ENCODE measurements at regions not wholly inside any gene's neighbourhood (a gene's known extent, or its start where the extent isn't known, plus 50 kb on each side); places are given as distances from the start of the nearest gene placed in this dataset.

DNA sequence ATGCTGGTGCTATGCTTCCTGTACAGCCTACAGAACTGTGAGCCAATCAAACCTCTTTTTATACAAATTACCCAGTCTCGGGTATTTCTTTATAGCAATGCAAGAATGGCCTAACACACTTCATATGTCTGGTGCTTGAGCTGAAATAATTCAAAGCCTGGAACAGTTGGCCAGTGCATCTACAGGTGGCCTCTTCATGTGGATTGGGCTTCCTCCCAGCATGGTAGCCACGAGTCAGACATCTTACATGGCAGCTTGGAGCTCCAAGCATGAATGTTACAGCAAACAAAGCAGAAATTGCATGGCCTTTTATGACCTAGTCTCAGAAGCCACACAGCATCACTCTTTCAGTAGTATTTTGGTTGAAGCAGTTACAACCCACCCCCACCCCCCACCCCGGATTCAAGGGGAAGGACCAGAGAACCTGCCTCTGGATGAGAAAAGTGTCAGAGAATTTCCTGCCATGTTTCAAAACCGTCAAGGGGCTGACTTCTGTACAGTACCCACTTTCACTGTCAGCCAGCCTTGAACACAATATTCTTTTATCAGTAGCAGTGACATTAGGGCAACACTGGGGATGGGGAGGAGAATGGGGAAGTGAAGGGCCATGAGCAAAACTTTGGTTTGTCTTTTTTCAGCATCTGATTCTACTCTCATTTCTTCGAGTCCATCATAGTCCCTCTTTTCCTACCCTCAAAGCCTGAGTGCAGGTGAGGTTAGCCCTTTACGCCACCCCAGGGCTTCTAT lies 368.7 kb downstream of the BCOR start:
- H3K4me3 ChIP-seq (ENCODE audit: low read depth, low read length) = no peak overlapping the region
- no peak for DNase-seq (ENCODE audit: low read depth)
- TF ChIP-seq CTCF (conservative IDR thresholded peaks at IDR 0.05; ENCODE audit: low read depth, low read length) = no peak

DNA sequence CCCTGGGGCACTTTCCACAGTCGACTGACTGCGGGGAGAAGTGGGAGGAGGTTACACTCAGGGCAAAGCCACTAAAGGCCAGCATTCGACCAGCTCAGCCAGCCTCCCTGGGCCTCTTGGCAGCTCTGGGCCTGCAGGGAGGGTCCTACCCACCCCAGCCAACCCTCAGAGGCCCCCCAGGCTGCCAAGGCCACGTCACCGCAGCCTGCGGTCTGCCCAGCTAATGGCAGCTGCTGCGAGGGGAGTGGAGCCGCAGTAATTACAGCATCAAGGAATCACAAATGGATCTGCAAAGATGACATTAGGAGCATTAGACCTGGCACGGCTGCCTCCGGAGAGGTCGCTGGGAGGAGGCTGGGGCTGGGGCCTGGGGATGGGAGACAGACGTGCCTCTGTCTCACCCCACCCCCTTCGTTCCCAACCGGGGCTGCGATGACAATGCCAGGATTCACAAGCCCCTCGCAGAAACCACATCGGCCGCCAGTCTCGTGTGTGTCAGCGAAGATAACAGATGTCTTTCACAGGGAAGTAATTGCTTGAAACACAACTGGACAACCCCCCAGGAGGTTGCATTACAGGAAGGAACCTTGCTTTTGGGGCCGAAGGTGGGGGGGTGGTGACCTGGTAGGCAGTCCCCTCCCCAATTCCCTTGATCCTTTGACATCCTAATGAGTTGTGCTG lies 367.6 kb downstream of the BCOR start:
- no peak overlapping the region for H3K4me3 ChIP-seq (ENCODE audit: low read depth, low read length)
- TF ChIP-seq CTCF (conservative IDR thresholded peaks at IDR 0.05; ENCODE audit: low read depth, low read length) = no peak
- DNase-seq (ENCODE audit: low read depth) = no peak

DNA sequence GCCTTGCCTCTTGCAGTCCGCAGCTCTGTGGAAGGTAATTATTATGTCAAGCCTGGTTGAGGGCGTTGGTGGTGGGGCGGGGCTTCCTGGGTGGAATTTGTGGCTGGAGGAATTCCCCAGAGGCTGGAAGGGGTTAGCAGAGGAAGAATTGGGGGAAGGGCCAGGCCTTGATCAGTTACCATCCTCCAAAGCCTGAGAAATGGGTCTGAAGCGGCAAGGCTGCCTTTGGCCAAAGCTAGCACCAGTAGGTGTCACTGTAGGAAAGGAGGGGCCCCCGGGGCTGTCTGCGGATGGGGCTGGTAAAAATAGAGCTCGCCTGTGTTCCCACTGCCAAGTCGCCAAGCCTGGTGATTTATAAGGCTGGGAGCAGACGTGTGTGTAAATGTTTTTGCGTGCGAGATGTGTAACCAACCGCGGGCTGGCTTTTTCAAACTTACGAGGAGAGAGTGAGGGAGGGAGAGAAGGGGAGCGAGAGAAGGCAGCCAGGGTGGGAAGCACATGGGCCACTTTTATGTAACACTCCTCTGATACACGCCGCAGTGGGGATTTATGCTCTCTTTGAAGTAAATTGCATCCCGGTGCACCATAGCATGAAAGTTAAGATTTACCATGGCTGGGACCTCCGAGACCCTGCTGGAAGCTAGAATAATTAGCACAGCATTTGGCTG lies 367.0 kb downstream of the BCOR start:
- no peak overlapping the region for H3K4me3 ChIP-seq (ENCODE audit: low read depth, low read length)
- peak; percentile 75 for DNase-seq (ENCODE audit: low read depth)
- TF ChIP-seq CTCF (conservative IDR thresholded peaks at IDR 0.05; ENCODE audit: low read depth, low read length) = peak; percentile 79

GRCh38 chrX:39731330-39731667 lies 366.5 kb downstream of the BCOR start:
- H3K4me3 ChIP-seq (ENCODE audit: low read depth, low read length) = no peak overlapping the region
- no peak for DNase-seq (ENCODE audit: low read depth)

GRCh38 chrX:39731735-39732134 lies 366.0 kb downstream of the BCOR start:
- no peak for DNase-seq (ENCODE audit: low read depth)
- H3K4me3 ChIP-seq (ENCODE audit: low read depth, low read length) = no peak overlapping the region
- TF ChIP-seq CTCF (conservative IDR thresholded peaks at IDR 0.05; ENCODE audit: low read depth, low read length) = no peak

More at GRCh38 chrX:39731330-39731667, 366.5 kb downstream of the BCOR start:
- no peak for TF ChIP-seq CTCF (conservative IDR thresholded peaks at IDR 0.05; ENCODE audit: low read depth, low read length)

DNA sequence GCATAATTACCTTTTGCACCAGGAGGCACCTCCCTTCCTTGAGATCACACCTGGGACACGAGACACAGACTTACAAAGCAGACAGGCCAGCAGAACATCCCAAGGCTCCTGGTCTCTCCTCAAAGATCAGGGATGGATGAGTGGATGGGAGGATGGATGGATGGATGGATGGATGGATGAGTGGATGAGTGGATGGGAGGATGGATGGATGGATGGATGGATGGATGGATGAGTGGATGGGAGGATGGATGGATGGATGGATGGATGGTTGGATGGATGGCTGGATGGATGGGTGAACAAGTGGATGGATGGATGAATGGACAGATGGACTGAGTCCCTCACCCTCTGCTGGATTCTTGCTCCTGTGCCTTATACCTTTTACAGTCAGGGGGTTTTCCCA lies 364.0 kb downstream of the BCOR start:
- TF ChIP-seq CTCF (conservative IDR thresholded peaks at IDR 0.05; ENCODE audit: low read depth, low read length) = no peak
- no peak for DNase-seq (ENCODE audit: low read depth)
- no peak overlapping the region for H3K4me3 ChIP-seq (ENCODE audit: low read depth, low read length)

Data from choroid plexus epithelial cell (primary cell).